Cerebellar cortex (tissue), 1 donor: ENCODE measurements at regions not wholly inside any gene's neighbourhood (a gene's known extent, or its start where the extent isn't known, plus 50 kb on each side); places are given as distances from the start of the nearest gene placed in this dataset.
A peak's percentile ranks its signal among the peaks of the same experiment; 100 is the strongest.
"Not testable (repeated sequence)": the region's sequence is repeated elsewhere in the genome, so short reads cannot be mapped to it uniquely, and the experiment has no call there.

Source experiments
- DNase-seq: peaks from one replicate; pipeline ENCODE4 v3.0.0-alpha.2; 2015; ENCODE audit warnings: low spot score

DNA sequence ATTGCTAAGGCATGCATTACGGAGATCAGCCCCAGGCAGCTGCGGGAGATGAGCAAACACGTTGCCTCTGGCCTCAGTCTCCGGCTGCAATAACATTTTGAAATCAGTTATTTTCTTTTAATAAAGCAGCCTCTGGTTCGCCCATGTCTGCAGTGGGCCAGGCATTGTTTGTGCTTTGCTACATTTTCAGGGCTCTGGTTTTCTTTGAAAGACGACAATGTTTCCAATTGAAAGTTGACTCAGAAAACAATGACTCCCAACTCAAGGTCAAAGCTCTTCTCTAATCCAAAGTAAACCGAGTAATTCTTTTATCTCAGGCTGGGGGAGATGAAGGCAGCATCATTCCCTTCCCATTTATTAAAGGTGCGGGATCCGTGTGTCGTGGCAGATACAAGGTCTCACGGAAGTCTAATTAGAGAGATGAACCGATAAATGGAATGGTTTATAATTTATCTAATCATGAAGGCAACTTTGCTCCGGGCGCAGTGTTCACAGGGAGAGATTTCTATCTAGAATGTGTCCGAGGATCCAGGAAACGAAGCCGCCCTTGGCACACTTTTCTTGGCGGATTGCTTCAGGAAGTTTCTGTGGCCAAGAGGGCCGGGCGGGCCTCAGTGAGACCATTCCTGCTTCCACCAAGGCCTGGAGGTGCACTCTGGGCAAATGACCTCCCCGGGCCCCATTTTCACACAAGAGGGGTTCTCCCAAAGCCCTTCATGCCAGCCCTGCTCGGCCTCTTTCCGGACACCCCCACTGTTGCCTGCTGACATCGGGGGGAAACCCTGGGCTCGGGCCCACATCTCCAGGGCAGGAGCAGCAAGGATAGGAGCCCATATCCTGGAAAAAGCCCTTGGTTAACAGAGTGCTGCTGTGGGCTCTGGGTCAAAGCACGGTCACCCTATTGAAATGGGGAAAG lies 811.4 kb downstream of the BRD1 start:
- DNase-seq, result no peak

DNA sequence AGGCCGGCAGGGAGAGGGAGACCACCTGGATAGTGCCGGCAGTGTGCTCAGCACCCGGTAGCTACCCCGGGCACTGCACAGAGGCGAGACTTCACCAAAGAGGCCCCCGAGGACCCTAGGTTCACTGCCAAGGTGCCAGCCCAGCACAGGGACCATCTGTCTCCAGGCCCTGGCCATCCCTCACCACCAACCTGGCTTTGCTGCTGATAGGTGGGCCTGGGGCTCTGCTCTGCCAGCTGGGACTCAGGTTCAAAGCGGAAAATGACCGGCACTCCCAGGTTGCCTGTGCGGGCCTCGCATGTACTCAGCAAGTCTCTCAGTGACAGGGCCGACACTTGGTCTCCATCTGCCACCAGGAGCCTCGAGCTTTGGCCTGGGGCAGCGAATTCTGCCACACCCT lies 812.2 kb downstream of the BRD1 start:
- DNase-seq, result no peak

DNA sequence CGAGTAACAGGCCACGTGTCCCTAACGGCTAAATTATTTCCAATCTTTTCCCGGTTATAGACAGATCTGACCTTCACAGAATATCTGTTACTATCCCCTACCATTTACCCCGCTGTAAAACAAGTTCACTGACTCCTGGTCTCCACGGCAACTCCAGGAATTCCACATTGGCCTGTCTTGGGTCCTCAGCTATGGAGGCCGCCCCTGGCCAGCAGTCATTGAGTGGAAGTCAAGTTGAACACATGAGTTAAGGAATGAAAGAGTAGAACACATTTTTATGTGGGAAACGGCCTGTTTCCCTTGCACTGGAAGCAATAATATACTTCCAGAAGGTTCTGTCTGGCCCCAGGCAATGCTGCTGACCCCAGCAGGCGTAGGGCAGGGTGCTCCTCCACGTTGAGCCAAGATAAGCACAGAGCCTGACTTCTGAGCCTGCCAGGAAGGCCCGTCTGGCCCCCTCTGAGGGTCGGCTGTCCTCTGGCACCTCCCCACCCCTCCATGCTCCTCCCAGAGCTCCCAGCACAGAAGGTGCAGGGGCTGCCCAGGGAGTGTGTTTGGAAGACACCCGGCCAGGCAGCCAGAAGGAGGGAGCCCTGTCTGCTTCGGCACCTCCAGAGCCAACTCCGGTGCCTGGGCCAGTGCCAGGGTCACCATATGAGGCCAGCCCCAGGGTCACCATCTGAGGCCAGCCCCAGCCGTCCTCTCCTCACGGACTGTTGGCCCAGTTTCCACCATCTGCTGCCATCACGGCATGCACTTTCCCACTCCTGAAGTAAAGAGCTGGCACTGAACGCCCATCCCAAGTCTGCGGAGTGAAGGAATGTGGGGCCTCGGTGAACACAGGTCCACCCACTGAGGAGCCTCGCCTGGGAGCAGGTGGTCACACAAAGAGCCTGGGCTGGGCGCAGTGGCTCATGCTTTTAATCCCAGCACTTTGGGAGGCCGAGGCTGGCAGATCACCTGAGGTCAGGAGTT lies 813.2 kb downstream of the BRD1 start:
- peak; percentile 85 for DNase-seq

DNA sequence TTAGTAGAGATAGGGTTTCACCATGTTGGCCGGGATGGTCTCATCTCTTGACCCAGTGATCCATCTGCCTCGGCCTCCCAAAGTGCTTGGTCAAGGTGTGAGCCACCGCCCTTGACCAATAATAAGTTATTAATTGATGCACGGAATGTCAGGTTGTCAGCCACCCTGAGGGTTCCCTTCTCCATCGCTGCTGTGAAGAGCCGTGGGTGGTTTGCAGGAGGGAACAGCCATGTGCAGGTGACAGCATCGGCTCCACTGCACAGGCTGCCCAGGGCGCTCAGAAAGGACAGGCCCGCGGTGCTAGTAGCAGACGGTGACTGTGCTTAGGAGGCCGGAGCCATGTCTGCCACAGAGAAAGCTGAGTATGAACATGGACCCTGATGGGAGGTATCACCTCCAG lies 814.0 kb downstream of the BRD1 start:
- no peak for DNase-seq

DNA sequence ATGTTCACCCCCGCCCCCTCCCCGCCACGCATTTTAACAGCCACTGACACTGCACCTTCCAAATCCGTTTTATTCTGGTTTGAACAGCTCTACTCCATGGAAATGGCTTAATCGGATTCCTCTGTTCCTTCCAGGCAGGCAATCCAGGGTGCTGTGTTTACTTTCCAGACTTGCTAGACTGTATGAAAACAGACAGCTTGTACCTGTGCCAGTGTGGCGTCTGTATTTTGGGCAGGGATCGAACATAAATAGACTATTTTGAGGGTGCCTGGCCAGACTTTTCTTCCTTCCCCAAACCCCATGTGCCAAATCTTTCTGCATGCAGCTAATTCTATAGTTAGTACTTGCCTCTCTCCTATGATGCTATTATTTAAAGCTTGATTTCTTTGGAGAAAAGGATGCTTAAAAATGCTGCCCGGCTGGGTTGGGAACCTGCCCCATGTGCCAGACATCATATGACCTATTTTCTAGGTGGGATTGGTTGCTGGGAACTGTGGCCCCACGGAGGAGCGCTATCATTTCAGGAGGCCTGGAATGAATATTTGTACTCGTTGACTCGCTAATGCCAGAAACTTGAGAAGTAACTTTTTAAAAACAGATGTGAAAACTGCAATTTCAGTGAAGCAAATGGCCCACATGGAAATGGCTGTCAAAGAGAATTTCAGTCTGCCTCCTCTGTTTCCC lies 814.8 kb downstream of the BRD1 start:
- DNase-seq, result no peak

DNA sequence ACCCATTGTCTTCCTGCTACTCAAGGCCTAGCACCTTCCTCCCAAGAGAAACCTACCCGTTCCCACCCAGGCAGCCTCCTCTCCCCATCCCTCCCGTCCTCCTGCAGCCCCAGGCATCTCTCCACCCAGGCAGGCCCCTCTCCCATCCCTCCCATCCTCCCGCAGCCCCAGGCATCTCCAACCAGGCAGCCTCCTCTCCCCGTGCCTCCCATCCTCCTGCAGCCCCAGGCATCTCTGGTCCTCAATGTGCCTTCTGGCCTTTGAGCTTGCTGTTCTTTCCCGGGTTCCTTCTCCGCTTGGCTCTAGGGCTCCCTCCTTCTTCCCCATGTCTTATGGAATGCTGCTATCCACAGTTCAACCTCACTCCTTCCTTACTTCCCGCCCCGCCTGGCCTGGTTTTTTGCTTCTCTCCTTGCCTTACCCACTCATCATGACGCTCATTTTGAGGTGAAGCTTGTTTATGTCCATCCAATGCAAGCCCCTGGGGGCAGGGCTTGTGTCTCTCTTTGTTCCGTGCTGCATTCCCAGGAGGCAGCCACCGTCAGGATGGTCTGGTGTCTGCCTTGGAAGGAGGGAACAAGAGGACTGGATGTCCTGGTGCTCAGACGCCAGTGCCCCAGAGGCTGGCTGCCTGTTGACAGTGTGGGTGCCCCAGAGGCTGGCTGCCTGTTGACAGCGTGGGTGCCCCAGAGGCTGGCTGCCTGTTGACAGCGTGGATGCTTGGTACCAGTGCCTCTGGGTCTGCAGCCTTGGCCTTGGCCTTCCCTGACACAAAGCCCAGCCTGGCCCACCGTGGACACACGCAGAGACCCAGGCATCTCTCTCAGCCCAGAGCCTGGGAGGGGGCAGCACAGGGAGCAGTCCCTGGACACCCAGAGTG lies 815.7 kb downstream of the BRD1 start:
- no peak for DNase-seq

DNA sequence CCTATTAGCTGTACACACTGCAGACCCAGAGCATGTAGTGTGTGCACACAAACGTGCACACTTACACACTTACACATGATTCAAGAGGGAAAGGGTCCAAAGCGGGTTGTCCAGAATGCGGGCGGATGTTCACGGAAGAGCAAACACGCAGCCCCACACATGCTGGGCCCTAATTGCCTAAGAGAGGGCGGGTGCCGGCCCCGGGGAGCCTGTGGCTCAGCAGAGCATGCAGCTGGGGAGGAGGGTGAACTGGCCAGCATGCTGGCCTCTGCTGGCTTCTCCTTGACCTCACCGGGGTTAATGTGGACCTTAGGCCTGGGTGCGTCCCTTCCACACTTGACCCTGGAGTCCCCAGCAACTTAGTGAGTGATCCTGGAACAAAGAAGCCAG lies 816.3 kb downstream of the BRD1 start:
- no peak for DNase-seq

DNA sequence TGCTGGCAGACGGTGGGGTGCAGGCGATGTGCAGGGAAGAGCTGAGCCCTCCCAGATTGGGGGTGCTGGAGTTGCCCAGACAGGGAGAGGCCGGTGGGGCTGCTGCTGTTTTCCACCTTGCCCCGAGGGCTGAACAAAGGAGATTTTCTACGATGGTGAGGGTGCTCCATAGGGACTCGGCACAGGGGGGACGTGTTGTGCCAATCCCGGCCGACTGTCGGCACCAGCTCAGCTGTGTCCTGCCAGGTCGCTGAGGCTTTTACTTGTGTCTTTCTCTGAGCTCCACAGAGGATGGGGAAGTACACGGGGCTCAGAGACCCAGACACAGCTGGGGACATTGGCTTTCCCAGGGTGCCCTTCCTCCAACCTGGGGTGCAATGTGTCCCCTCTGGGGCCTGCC lies 816.8 kb downstream of the BRD1 start:
- DNase-seq, result no peak

DNA sequence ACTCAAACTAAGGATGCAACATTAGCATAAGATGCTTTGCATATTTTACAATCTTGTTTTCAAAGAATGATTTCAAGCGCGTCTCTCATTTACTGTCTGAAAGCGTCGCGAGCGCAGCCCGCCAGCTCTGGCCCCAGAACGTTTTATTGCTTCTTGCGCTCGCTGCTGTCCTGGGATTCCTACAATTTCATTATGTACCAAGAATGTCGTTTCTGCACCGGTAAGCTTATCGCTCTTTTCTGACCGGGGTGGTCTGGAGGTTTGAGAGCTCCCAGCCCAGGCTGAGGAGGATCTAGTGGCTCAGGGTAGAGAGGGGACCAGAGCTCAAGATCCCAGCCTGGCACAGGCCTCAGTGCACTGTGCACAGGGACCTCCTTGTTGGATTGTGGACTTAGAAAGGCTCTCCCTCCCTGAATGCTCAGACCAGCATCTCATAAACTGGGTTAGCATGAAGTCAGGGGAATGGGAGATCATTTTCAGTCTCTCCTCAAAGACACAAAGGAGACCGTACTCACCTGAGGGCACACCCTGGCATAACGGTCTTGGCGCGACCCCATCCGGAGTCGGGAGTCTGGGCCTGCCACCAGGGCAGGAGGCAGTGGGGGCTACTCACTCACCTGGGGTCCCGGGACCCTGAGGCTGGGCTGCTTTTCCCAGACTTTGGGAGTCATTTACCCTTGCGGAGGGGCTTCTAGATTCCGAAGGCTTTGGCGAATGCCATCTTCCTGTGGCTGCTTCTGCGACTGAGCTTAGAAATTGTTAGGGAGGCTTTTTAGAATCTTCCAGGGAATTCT lies 817.4 kb downstream of the BRD1 start:
- DNase-seq, result no peak

DNA sequence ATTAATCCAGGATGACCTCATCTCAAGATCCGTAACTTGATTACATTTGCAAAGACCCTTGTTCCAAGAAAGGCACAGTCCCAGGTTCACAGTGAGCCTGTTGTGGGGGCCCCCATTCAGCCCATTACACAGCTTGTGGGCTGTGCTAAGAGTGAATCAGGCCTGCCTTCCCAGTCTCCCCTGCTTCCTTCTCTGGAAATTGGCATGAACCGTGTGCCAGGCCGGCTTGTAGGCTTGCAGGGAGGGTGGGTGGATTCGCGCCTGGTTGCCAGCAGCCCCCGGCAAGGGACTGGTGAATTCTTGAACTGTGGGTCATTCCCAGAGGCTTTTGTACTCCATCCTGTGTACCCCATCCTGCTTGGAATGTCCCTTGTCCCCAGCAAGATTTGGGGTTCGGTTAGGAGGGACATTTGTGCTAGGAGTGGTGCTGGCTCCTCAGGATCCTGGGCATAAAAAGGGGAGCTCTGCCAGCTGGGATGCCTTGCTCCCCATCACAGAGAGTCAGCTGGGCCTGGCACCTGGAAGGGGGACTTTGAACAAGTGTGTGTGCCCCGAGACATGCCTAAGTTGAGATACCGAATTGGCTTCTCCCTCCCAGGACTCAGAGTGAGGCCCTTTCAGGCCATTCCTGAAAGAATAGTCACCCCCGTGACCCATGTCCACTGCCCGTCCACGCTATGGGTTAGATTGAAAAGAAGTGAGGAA lies 818.2 kb downstream of the BRD1 start:
- DNase-seq, result no peak

DNA sequence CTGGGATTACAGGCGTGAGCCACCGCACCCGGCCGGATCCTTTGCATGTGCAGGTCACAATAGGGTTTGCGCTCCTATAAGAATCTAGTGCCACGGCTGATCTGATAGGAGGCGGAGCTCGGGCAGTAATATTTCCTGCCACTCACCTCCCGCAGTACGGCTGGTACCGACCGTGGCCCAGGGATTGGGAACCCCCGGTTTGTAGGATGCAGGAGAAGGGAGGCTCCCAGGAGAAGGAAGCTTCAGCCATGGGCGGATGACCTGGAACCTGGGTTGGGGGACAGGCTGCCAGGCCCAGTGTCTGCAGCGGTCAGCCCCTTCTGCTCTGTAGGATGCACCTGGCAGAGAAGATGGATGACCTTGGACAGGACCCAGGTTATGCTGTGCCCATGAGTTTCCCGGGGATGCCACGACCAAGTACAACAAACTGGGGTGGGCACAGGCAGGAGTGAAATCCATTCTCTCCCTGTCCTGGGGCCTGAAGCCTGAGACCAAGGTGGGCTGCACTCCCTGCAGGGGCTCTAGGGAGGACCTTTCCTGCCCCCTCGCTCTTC lies 818.9 kb downstream of the BRD1 start:
- no peak for DNase-seq

DNA sequence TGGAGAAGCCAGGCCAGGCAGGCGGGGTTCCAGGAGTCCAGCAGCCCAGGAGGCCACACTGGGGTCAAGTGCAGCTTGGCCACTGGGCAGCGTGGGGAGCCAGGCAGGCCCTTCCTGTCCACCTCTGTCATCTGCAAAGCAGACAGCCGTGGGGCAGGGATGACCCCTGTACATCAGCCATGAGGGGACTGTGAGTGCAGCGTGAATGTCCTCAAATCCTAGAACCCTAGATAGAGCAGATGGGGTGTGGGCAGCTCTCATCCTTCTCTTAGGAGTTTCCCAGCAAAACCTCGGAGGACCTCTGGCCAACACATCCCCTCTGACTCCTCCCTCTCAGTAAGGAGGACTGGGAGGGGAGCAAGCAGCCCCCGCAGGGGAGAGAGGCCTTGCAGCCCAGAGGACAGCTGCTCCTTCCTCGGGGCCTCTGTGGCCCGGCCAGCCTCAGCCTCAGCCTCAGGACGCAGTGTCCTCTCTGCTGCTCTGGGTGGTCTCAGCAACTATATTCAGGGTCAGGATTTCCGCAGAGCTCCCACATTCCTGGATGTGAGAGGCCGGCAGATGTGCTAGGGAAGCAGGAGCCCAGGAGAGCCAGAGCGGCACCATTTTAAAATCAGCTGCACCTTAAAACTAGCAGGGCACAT lies 820.5 kb downstream of the BRD1 start:
- no peak for DNase-seq

DNA sequence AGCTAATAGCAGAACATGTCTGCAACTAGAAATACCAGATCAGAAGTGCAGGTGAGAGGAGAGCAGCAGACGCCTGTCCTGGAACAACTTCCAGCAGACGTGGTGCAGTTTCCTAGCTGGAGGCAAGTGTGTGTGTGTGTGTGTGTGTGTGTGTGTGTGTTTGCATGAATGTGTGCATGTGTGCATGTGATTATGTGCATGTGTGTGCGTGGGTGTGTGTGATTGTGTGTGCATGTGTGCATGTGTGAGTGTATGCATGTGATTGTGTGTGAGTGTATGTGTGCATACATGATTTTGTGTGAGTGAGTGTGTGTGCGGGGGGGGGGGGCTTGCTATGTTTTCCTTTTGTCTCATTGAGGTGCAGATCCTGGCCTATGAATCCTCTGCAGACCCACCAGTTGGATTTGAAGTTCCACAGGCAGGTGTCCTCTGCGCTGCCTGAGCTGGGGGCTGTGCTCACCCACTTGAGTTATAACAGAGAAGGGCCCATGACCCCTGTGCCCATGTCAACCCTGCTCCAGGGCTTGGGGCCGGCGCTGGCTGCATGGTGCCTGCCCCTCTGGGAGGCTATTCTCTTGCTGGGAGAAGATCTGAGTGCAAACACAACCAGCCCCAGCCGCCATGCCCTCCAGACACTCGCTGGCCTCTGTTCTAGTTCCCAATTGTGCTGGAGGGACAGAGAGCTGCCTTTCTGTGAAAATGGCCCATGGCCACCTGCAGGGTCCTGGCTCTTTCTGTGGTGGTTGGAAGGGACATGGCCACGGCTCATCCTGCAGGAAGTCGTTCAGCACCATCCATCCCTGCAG lies 821.3 kb downstream of the BRD1 start:
- DNase-seq, result no peak

DNA sequence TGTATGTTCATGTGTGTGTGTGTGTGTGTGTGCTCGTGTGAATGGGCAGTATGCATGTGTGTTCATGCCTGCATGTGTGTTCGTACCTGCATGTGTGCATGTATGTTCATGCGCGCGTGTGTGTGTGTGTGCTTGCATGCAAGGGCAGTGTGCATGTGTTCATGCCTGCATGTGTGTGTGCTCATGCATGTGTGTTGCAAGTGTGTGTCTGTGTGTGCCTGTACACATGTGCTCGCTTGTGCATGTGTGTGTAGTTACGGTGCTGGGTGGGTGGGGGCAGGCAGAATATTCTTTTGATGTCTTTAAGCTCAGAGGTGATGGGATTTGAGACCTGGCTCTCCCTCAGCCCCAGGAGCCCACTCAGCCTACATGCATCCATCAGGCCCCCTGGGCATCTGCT lies 822.1 kb downstream of the BRD1 start:
- no peak for DNase-seq

DNA sequence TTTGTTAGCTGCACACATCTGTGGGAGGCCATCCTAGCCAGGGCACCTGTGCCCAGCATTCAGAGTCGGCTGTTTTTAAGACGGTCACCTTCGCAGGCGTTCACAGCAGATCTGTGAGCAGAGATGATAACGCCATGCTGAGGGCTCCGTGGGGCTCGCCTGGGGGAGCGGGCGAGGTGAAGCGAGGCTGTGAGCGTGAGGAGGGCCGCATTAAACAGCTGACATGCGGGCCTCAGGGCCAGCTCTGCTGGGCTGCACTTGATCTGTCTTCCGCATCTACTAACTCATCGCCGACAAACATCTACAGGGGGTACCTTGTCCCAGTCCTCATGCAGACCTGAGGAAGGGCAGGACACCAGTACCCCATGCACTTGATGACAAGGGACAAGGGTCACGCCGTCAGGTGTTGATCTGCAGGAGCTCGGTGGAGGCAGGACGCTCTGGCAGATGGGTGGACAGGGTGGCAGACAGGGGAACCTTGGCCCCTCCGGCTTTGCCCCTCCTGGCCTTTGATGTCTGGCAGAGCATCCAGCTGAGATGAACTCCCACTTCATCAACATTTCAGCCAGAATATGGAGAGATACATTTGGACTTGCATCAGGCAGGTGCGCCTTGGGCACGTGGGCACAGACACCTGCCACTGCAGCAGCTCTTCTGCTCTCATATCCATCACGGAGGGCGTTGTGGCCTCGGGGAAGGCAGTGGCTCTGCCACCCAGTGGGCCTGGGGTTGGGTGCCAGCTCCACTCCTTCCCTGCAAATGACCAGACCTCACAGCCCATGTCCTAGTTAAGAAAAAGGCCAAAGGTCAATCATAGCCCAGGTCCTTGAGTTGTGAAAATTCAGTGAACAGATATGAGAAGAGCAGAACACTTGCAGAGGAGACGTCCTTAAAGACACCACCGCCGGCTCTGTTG lies 822.9 kb downstream of the BRD1 start:
- no peak for DNase-seq

DNA sequence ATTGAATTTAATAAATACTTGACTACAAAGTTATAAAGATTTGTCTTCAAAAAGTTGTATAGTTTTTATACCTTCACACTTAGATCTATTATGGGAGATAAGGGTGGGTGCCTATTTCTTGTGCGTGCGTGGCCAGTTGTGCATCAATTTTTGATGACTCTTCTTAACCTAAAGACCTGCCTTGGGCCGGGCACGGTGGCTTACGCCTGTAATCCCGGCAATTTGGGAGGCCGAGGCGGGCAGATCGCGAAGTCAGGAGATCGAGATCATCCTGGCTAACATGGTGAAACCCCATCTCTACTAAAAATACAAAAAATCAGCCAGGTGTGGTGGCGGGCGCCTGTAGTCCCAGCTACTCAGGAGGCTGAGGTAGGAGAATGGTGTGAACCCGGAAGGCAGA lies 830.1 kb downstream of the BRD1 start:
- DNase-seq, result not testable (repeated sequence)

DNA sequence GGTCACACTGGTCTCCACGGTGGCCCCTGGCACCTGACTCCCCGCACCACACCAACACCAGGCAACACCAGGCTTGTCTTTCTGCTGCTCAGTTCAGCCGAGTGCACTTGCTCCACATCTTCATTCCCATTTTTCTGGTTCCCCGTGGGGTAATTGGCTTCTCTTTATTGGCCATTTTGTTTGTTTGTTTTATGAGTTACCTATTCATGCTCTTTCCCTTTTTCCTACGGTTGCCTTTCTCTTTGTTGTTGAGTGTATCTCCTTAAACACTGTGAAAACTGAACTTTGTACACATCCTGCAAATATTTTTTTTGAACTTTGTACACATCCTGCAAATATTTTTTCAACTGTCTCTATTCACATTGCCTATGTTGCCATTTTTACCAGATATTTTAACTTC lies 834.0 kb downstream of the BRD1 start:
- DNase-seq, result no peak
